Nephron (organoid): ENCODE measurements at regions not wholly inside any gene's neighbourhood (a gene's known extent, or its start where the extent isn't known, plus 50 kb on each side); places are given as distances from the start of the nearest gene placed in this dataset.

ENCODE experiments used
- H3K27ac Mint-ChIP-seq, 3 experiments: 2 replicates each; pipeline ENCODE4 v1.8.0; 2020; ENCODE audit warnings: mixed read lengths in 3 of 3, mild to moderate bottlenecking in 2 of 3, moderate library complexity in 1 of 3
- H3K27me3 Mint-ChIP-seq: 2 replicates; pipeline ENCODE4 v1.8.0; 2021; ENCODE audit warnings: low read depth, mild to moderate bottlenecking, moderate library complexity, mixed read lengths
- H3K36me3 Mint-ChIP-seq: 2 replicates; pipeline ENCODE4 v1.8.0; 2020; ENCODE audit warnings: low read depth, mixed read lengths
- H3K4me1 Mint-ChIP-seq: 2 replicates; pipeline ENCODE4 v1.8.0; 2020; ENCODE audit warnings: mixed read lengths
- H3K4me3 Mint-ChIP-seq, 3 experiments: 2 replicates each; pipeline ENCODE4 v1.8.0; 2020; ENCODE audit warnings: mild to moderate bottlenecking in 3 of 3, mixed read lengths in 3 of 3, moderate library complexity in 2 of 3
- H3K9me3 Mint-ChIP-seq: 2 replicates; pipeline ENCODE4 v1.8.0; 2020; ENCODE audit warnings: mixed read lengths
- TF ChIP-seq, protein P1 (sequence below), 3 experiments: fragments of 200-600 bp; sonication (generic); IDR thresholded peaks; one replicate each; pipeline ENCODE4 v1.5.0; 2021; ENCODE audit warnings: antibody characterized with exemption in 3 of 3; ENCODE audit not compliant: unreplicated experiment in 3 of 3

DNA sequence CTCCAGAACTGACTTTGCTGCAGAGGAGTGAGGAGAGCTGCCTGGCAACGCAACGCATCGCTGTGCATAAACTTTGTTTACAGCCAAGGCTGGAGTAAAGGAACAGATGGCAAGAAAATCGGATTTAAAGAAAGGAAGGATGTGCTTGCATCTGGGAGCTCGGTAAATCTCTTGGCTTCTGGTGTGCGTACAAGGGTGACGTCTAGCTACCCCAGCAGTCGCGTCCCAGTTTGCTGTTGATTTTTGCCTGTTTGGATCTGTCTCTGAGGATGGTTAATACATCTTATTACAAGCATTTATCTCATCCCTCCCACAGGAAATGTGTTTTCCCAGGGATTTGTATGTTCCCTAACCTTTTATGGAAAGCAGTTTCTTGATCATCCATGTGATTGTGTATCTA is 73.3 kb upstream of the RALGPS2 start:
- H3K27me3 Mint-ChIP-seq, result no peaks in the 10 kb centered on the region
- no peaks in the 10 kb centered on the region for H3K36me3 Mint-ChIP-seq
- H3K27ac Mint-ChIP-seq, result peak overlapping the region; percentile 70 to 81 (median 72)
- peaks cover 35% of the 10 kb centered on the region for H3K4me1 Mint-ChIP-seq
- no peaks in the 10 kb centered on the region for H3K9me3 Mint-ChIP-seq
- TF ChIP-seq, protein P1, sequence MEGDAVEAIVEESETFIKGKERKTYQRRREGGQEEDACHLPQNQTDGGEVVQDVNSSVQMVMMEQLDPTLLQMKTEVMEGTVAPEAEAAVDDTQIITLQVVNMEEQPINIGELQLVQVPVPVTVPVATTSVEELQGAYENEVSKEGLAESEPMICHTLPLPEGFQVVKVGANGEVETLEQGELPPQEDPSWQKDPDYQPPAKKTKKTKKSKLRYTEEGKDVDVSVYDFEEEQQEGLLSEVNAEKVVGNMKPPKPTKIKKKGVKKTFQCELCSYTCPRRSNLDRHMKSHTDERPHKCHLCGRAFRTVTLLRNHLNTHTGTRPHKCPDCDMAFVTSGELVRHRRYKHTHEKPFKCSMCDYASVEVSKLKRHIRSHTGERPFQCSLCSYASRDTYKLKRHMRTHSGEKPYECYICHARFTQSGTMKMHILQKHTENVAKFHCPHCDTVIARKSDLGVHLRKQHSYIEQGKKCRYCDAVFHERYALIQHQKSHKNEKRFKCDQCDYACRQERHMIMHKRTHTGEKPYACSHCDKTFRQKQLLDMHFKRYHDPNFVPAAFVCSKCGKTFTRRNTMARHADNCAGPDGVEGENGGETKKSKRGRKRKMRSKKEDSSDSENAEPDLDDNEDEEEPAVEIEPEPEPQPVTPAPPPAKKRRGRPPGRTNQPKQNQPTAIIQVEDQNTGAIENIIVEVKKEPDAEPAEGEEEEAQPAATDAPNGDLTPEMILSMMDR (IDR thresholded peaks at IDR 0.05; ENCODE audit: unreplicated experiment in 3 of 3), result no peak
- H3K4me3 Mint-ChIP-seq, result peak overlapping the region in 2 of 3 experiments; percentile 2 to 48

DNA sequence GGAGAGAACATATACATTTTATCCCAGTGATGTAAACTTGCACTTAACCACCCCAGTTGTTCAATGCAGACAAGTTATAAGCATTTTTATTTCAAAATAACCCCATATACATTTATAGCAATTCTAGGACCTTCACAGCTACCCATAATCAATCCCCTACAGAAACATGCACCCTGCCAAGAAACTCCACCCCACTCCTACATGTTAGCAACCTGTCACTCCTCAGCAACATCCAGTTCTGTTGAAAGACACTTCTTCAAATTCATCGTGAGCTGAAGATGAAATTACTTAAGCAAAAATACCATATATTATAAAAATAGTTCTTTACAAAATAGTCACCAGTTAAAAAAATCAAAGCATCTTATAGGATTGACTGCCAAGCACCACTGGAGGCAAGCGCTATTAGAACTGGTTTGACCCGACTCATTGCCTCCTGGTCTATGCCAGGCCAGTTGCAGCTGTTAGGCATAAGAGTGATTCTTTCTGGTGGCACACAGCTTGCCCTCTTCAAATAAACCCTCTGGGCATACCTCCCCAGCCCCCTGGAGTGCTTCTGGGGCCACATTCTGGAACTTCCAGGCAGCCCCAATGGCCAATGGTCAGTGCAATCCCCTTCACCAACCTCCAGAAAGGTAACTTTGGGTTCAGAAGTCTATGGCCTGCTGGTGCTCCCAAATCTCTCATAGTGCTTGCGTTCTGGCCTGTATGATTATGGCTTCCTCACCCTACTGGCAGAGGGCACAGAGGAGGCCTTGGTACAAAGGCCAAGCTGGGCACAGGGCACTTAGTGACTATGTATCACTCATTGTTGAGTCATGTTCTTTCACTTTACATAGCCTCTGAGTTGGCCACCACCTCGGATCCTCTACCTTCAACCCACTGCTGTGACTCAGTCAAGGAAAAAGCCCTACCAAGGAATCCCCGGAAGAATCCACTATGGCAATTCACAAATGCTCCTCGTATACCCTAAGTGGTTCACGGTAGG is 72.2 kb upstream of the RALGPS2 start:
- no peaks in the 10 kb centered on the region for H3K27me3 Mint-ChIP-seq
- no peaks in the 10 kb centered on the region for H3K36me3 Mint-ChIP-seq
- H3K4me3 Mint-ChIP-seq, result no peak overlapping the region
- H3K4me1 Mint-ChIP-seq, result peaks cover 30% of the 10 kb centered on the region
- H3K9me3 Mint-ChIP-seq, result no peaks in the 10 kb centered on the region
- peak overlapping the region in 2 of 3 experiments; percentile 72 to 81 for H3K27ac Mint-ChIP-seq
- TF ChIP-seq, protein P1 (IDR thresholded peaks at IDR 0.05; ENCODE audit: unreplicated experiment in 3 of 3), result no peak

DNA sequence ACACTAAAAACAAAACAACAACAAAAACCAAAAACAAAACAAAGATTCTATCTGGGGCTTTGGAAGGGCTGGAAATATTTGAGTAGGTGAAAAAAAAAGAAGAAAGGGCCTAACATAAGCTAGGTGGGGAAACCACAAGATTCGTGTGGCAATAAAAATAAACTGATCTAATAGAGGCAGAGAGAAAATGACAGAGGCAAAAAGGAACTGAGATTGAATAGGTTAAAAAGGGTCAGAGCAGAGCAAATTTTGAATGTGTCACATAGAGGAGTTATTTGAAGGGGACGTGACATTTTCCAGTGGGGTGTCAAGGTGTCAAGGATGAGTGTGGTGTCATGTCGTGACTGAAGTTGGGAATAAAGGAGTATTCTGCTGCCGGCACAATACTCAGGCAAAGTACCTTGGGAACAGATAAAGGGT is 65.2 kb upstream of the RALGPS2 start:
- no peaks in the 10 kb centered on the region for H3K9me3 Mint-ChIP-seq
- H3K36me3 Mint-ChIP-seq, result no peaks in the 10 kb centered on the region
- no peak overlapping the region for H3K4me3 Mint-ChIP-seq
- H3K4me1 Mint-ChIP-seq, result no peaks in the 10 kb centered on the region
- H3K27ac Mint-ChIP-seq, result no peak overlapping the region
- H3K27me3 Mint-ChIP-seq, result peaks cover 3% of the 10 kb centered on the region
- TF ChIP-seq, protein P1 (IDR thresholded peaks at IDR 0.05; ENCODE audit: unreplicated experiment in 3 of 3), result no peak

DNA sequence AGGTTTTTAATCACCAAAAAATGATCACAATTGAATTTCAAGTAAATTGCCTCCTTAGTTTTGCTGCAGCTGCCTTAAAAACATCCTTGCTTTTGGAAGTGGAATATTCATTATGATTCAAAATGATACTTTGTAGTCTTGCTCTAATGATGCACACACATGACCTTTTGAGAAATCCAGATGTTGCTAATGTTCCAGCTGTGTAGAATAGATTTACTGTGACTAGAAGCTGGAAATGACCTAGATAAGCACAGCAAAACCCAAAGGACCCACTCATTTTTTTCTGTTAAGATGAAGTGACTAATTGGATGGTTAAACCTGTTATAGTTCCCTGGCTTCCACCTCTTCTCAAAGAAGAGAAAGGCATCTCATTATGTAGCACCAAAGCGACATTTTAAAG is 64.6 kb upstream of the RALGPS2 start:
- Mint-ChIP-seq H3K4me1 (no peaks in the 10 kb centered on the region), H3K4me3 (no peak overlapping the region), H3K27me3 (peaks cover 3% of the 10 kb centered on the region), H3K36me3 (no peaks in the 10 kb centered on the region), H3K27ac (no peak overlapping the region), H3K9me3 (no peaks in the 10 kb centered on the region)
- TF ChIP-seq, protein P1 (IDR thresholded peaks at IDR 0.05; ENCODE audit: unreplicated experiment in 3 of 3), result no peak

DNA sequence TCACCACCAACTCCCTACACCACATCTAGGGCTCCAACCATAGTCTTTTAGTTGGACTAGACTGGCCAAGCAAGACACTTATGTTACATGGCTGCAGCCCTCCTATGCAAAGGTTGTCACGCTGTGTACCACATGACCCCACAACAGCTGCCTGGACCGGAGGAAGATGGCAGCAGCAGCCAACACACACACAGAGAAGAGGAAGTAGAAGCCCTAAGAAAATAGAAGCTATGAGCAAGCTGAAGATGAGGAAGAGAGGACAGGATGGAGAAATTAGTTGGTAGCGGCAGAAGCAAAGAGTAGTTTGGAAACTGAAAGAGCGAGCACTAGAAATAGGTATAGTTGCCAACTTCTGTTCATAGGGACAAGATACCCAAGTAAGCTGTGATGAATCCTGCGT is 60.8 kb upstream of the RALGPS2 start:
- TF ChIP-seq, protein P1 (IDR thresholded peaks at IDR 0.05; ENCODE audit: unreplicated experiment in 3 of 3), result no peak
- H3K36me3 Mint-ChIP-seq, result no peaks in the 10 kb centered on the region
- no peaks in the 10 kb centered on the region for H3K27me3 Mint-ChIP-seq

More for the DNA sequence above, 60.8 kb upstream of the RALGPS2 start:
- no peaks in the 10 kb centered on the region for H3K9me3 Mint-ChIP-seq
- H3K4me1 Mint-ChIP-seq, result no peaks in the 10 kb centered on the region
- no peak overlapping the region for H3K27ac Mint-ChIP-seq
- no peak overlapping the region for H3K4me3 Mint-ChIP-seq
